ENCODE measurements at regions not wholly inside any gene's neighbourhood (a gene's known extent, or its start where the extent isn't known, plus 50 kb on each side); places are given as distances from the start of the nearest gene placed in this dataset.
"Not testable (repeated sequence)": the region's sequence is repeated elsewhere in the genome, so short reads cannot be mapped to it uniquely, and the experiment has no call there.

DNA sequence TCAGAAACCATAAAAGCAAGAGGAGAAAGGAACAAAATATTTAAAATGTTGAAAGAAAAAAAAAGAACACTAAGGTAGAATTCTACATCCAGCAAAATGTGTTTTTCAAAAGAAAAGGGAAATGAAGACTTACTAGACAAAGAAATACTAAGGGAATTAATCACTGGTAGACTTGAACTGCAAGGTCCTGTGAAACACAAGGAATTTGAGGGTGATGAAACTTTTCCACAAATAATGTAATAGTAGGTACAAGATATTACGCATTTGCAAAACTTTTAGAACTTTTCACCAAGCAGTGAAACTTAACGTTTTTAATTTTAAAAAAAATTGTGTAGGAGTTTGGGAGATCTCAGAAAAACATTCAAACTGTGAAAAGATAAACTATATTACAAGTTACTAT, 180.3 kb upstream of the MAGEB16 start:
- H3K27me3 ChIP-seq = no peaks in the 10 kb centered on the region
- no peaks in the 10 kb centered on the region for H3K4me1 ChIP-seq
- H3K36me3 ChIP-seq = no peaks in the 10 kb centered on the region
- intact Hi-C loops (cut with DNase I) = no loop called here
- no peak for DNase-seq
- H3K9me3 ChIP-seq = no peaks in the 10 kb centered on the region
- H3K27ac ChIP-seq = no peak overlapping the region
- TF ChIP-seq, protein P1, sequence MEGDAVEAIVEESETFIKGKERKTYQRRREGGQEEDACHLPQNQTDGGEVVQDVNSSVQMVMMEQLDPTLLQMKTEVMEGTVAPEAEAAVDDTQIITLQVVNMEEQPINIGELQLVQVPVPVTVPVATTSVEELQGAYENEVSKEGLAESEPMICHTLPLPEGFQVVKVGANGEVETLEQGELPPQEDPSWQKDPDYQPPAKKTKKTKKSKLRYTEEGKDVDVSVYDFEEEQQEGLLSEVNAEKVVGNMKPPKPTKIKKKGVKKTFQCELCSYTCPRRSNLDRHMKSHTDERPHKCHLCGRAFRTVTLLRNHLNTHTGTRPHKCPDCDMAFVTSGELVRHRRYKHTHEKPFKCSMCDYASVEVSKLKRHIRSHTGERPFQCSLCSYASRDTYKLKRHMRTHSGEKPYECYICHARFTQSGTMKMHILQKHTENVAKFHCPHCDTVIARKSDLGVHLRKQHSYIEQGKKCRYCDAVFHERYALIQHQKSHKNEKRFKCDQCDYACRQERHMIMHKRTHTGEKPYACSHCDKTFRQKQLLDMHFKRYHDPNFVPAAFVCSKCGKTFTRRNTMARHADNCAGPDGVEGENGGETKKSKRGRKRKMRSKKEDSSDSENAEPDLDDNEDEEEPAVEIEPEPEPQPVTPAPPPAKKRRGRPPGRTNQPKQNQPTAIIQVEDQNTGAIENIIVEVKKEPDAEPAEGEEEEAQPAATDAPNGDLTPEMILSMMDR (IDR thresholded peaks at IDR 0.05) = no peak
- no peak for TF ChIP-seq POLR2A (IDR thresholded peaks at IDR 0.05)
- no peak overlapping the region for H3K4me3 ChIP-seq
- 58 to 75% methylated on average over 2 of the region's 2 CpGs for WGBS, 2 donors

DNA sequence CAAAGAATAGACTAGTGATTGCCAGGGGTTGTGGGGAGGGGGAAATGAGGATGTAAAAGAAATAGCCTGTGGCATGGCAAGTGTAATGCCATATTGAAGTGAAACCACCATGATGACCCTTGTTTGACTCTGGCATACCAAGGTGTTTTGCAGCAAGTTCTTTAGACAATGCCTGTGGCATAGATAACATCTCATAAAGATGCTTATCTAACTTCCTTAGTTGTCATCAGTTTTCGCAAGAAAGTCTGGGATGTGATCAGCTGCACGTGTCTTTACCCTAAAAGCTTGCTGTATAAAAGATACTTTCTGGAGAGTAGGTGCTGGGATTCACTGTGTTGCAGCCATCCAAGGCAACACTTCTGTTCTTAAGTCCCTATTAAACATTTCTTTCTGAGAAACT, 176.1 kb upstream of the MAGEB16 start:
- 70 to 81% methylated on average over 2 of the region's 2 CpGs for WGBS, 2 donors
- Histone ChIP-seq H3K27me3 (no peaks in the 10 kb centered on the region), H3K4me3 (no peak overlapping the region), H3K27ac (no peak overlapping the region), H3K36me3 (no peaks in the 10 kb centered on the region), H3K9me3 (no peaks in the 10 kb centered on the region), H3K4me1 (no peaks in the 10 kb centered on the region)
- TF ChIP-seq POLR2A (IDR thresholded peaks at IDR 0.05) = no peak
- TF ChIP-seq, protein P1 (IDR thresholded peaks at IDR 0.05) = no peak
- intact Hi-C loops (cut with DNase I) = no loop called here
- DNase-seq = no peak

DNA sequence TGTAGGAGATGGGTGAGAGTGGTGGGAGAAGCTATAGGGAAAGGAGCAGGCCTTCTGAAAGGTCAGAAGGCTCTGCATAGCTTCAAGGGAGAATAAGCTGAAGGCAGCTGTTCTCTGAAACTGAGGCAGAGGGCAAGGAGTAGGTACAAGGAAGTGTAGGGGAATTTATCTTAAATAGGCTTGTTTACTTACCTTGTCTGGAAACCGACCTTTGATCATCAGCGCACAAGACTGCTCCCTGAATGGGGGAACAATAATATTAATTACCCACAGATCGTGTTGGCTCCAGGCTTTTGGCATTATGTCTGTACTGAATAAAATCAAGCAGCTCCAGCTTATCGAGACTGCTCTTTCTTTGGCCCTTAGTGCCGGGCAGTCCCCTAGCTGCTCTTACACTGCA, 175.5 kb upstream of the MAGEB16 start:
- H3K4me3 ChIP-seq = no peak overlapping the region
- no peaks in the 10 kb centered on the region for H3K4me1 ChIP-seq
- no peaks in the 10 kb centered on the region for H3K36me3 ChIP-seq
- intact Hi-C loops (cut with DNase I) = no loop called here
- WGBS, 2 donors = 77 to 78% methylated on average over 3 to 5 of the region's 5 CpGs
- H3K27me3 ChIP-seq = no peaks in the 10 kb centered on the region
- no peak for DNase-seq
- H3K9me3 ChIP-seq = no peaks in the 10 kb centered on the region
- no peak overlapping the region for H3K27ac ChIP-seq
- TF ChIP-seq, protein P1 (IDR thresholded peaks at IDR 0.05) = no peak
- no peak for TF ChIP-seq POLR2A (IDR thresholded peaks at IDR 0.05)

DNA sequence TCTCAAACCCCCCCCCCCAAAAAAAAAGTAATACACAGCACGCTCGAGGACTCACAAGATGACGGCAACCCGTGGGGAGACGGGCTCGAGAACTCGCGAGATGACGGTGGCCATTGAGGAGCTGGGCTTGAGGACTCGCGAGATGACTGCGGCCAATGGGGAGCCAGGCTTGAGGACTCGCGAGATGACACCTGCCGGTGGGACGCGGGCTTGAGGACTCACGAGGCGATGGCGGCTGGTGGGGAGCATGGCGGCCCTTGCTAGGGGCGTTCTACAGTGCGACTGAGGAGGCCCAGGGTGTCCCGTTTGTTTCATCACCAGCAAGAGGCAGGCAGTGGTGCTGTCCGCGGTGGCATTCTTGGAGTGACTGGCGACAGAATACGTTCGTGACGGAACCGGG, 172.4 kb upstream of the MAGEB16 start:
- Histone ChIP-seq H3K9me3 (no peaks in the 10 kb centered on the region), H3K27me3 (no peaks in the 10 kb centered on the region), H3K4me1 (no peaks in the 10 kb centered on the region), H3K4me3 (no peak overlapping the region), H3K27ac (no peak overlapping the region), H3K36me3 (no peaks in the 10 kb centered on the region)
- TF ChIP-seq, protein P1 (IDR thresholded peaks at IDR 0.05) = no peak
- no peak for TF ChIP-seq POLR2A (IDR thresholded peaks at IDR 0.05)
- intact Hi-C loops (cut with DNase I) = no loop called here
- WGBS, 2 donors = 95 to 98% methylated on average over 14 to 18 of the region's 31 CpGs
- no peak for DNase-seq

DNA sequence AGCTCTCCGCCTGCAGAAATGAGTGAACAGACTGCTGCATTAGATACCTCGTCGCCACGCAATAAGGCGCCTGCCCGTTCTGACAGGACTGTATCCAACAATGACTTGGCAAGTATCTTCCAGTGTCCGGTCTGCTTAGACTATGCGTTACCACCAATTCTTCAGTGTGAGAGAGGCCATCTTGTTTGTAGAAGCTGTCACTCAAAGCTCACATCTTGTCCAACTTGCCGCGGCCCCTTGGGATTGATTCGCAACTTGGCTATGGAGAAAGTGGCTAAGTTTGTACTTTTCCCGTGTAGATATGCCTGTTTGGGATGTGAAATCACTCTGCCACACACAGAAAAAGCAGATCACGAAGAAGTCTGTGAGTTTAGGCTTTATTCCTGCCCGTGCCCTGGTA, 172.0 kb upstream of the MAGEB16 start:
- 90% methylated on average over 14 of the region's 14 CpGs; no CpG with 5 or more reads in 1 of the 2 donors for WGBS, 2 donors
- no peak for DNase-seq
- H3K27ac ChIP-seq = no peak overlapping the region
- intact Hi-C loops (cut with DNase I) = no loop called here
- H3K9me3 ChIP-seq = no peaks in the 10 kb centered on the region
- no peak overlapping the region for H3K4me3 ChIP-seq
- H3K36me3 ChIP-seq = no peaks in the 10 kb centered on the region
- TF ChIP-seq POLR2A (IDR thresholded peaks at IDR 0.05) = no peak
- TF ChIP-seq, protein P1 (IDR thresholded peaks at IDR 0.05) = no peak
- H3K4me1 ChIP-seq = no peaks in the 10 kb centered on the region
- no peaks in the 10 kb centered on the region for H3K27me3 ChIP-seq

DNA sequence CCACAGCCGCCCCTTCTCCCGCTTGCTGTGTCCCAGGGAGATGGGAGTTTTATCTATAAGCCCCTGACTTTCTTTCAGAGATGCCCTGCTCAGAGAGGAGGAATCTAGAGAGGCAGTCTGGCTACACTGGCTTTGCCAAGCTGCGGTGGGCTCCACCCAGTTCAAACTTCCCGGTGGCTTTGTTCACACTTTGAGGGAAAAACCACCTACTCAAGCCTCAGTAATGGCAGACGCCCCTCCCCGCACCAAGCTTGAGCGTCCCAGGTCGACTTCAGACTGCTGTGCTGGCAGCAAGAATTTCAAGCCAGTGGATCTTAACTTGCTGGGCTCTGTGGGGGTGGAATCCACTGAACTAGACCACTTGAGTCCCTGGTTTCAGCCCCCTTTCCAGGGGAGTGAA, 162.2 kb upstream of the MAGEB16 start:
- 70 to 80% methylated on average over 1 to 4 of the region's 8 CpGs for WGBS, 2 donors
- H3K9me3 ChIP-seq; H3K4me1 ChIP-seq; intact Hi-C loops (cut with DNase I); DNase-seq; H3K27ac ChIP-seq; H3K27me3 ChIP-seq; H3K36me3 ChIP-seq; H3K4me3 ChIP-seq: not testable (repeated sequence)
